ENCODE measurements at regions not wholly inside any gene's neighbourhood (a gene's known extent, or its start where the extent isn't known, plus 50 kb on each side); places are given as distances from the start of the nearest gene placed in this dataset.

DNA sequence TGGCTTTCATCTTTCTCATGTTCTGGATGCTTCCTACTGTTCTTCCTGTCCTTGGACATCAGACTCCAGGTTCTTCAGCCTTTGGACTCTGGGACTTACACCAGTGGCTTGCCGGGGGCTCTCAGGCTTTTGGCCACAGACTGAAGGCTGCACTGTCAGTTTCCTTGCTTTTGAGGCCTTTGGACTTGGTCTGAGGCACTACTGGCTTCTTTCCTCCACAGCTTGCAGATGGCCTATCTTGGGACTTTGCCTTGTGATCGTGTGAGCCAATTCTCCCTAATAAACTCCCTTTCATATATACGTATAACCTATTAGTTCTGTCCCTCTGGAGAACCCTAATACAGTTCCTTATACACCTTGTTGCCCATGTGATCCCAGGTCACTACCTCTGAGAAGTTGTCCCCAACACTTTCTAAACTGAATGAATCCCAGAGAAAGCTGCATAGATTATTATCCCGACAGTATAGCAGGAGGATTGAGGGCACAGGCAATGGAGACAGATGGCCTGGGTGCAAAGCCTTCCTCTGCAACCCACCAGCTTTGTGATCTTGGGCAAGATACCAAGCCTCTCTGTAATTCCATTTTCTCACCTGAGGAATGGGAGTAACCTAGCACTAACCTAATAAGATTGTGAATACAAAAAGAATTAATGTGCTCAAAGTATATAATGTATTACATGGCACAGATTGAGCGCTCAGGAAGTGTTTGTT, 449.6 kb upstream of the BRINP1 start:
- no peak for DNase-seq (ENCODE audit: low read depth, low spot score)
- Mint-ChIP-seq H3K4me1 (no peaks in the 10 kb centered on the region), H3K36me3 (ENCODE audit: low read depth) (no peaks in the 10 kb centered on the region), H3K27me3 (ENCODE audit: low read depth) (peaks cover 6% of the 10 kb centered on the region), H3K27ac (ENCODE audit: unreplicated experiment) (no peak overlapping the region), H3K9me3 (no peaks in the 10 kb centered on the region), H3K4me3 (no peak overlapping the region)
- TF ChIP-seq, protein P1, sequence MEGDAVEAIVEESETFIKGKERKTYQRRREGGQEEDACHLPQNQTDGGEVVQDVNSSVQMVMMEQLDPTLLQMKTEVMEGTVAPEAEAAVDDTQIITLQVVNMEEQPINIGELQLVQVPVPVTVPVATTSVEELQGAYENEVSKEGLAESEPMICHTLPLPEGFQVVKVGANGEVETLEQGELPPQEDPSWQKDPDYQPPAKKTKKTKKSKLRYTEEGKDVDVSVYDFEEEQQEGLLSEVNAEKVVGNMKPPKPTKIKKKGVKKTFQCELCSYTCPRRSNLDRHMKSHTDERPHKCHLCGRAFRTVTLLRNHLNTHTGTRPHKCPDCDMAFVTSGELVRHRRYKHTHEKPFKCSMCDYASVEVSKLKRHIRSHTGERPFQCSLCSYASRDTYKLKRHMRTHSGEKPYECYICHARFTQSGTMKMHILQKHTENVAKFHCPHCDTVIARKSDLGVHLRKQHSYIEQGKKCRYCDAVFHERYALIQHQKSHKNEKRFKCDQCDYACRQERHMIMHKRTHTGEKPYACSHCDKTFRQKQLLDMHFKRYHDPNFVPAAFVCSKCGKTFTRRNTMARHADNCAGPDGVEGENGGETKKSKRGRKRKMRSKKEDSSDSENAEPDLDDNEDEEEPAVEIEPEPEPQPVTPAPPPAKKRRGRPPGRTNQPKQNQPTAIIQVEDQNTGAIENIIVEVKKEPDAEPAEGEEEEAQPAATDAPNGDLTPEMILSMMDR (conservative IDR thresholded peaks at IDR 0.05) = no peak

GRCh38 chr9:119810645-119811429, 441.6 kb upstream of the BRINP1 start:
- no peak overlapping the region for H3K4me3 Mint-ChIP-seq
- no peaks in the 10 kb centered on the region for H3K9me3 Mint-ChIP-seq
- no peaks in the 10 kb centered on the region for H3K36me3 Mint-ChIP-seq (ENCODE audit: low read depth)
- TF ChIP-seq, protein P1 (conservative IDR thresholded peaks at IDR 0.05) = no peak
- no peak for DNase-seq (ENCODE audit: low read depth, low spot score)
- peaks cover 4% of the 10 kb centered on the region for H3K4me1 Mint-ChIP-seq
- peaks cover 2% of the 10 kb centered on the region for H3K27me3 Mint-ChIP-seq (ENCODE audit: low read depth)
- no peak overlapping the region for H3K27ac Mint-ChIP-seq (ENCODE audit: unreplicated experiment)

- H3K27me3 Mint-ChIP-seq (ENCODE audit: low read depth) = peaks cover 18% of the 10 kb centered on the region
- no peak for DNase-seq (ENCODE audit: low read depth, low spot score)
- no peaks in the 10 kb centered on the region for H3K4me1 Mint-ChIP-seq
- TF ChIP-seq, protein P1 (conservative IDR thresholded peaks at IDR 0.05) = no peak
- no peak overlapping the region for H3K27ac Mint-ChIP-seq (ENCODE audit: unreplicated experiment)
- no peaks in the 10 kb centered on the region for H3K9me3 Mint-ChIP-seq
- H3K36me3 Mint-ChIP-seq (ENCODE audit: low read depth) = no peaks in the 10 kb centered on the region
- H3K4me3 Mint-ChIP-seq = no peak overlapping the region
Observed at GRCh38 chr9:119803679-119804078, 434.4 kb upstream of the BRINP1 start.

- TF ChIP-seq, protein P1 (conservative IDR thresholded peaks at IDR 0.05) = no peak
- DNase-seq (ENCODE audit: low read depth, low spot score) = no peak
- H3K4me3 Mint-ChIP-seq = no peak overlapping the region
- H3K4me1 Mint-ChIP-seq = no peaks in the 10 kb centered on the region
- peaks cover 18% of the 10 kb centered on the region for H3K27me3 Mint-ChIP-seq (ENCODE audit: low read depth)
- no peak overlapping the region for H3K27ac Mint-ChIP-seq (ENCODE audit: unreplicated experiment)
- no peaks in the 10 kb centered on the region for H3K36me3 Mint-ChIP-seq (ENCODE audit: low read depth)
- H3K9me3 Mint-ChIP-seq = no peaks in the 10 kb centered on the region
Observed at GRCh38 chr9:119802621-119803020, 433.4 kb upstream of the BRINP1 start.

DNA sequence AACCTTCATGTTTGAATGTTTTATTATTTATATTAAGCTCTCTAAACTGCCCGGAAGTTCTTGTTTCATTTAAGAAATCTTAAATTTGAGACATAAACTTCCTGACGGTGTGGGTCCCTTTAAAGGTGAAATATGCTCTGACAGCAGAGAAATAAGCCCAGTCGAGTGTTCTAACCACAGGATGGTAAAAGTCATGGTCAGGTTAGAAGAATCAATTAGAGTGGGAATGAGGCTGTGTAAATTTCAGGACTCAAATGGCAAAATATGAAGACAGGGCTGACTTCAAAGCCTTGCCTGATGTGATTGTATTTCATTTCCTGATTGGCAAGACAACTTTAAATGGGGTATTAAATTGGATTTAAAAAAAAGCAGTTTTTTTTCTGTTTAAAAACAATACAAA, 432.9 kb upstream of the BRINP1 start:
- Mint-ChIP-seq H3K27me3 (ENCODE audit: low read depth) (peaks cover 18% of the 10 kb centered on the region), H3K36me3 (ENCODE audit: low read depth) (no peaks in the 10 kb centered on the region), H3K4me1 (no peaks in the 10 kb centered on the region), H3K27ac (ENCODE audit: unreplicated experiment) (no peak overlapping the region), H3K4me3 (no peak overlapping the region), H3K9me3 (no peaks in the 10 kb centered on the region)
- TF ChIP-seq, protein P1 (conservative IDR thresholded peaks at IDR 0.05) = no peak
- no peak for DNase-seq (ENCODE audit: low read depth, low spot score)

Data from neural crest cell (in vitro differentiated cells).